HG03460 (cell line): ENCODE measurements at regions not wholly inside any gene's neighbourhood (a gene's known extent, or its start where the extent isn't known, plus 50 kb on each side); places are given as distances from the start of the nearest gene placed in this dataset.

Experiments used
- ATAC-seq: cut with Tn5 transposase; IDR thresholded peaks from one replicate; pipeline ENCODE4 v1.9.1; 2021; ENCODE audit not compliant: unreplicated experiment

GRCh38 chr2:62447411-62447810 is 58.6 kb downstream of the TMEM17 start:
- ATAC-seq: no peak

DNA sequence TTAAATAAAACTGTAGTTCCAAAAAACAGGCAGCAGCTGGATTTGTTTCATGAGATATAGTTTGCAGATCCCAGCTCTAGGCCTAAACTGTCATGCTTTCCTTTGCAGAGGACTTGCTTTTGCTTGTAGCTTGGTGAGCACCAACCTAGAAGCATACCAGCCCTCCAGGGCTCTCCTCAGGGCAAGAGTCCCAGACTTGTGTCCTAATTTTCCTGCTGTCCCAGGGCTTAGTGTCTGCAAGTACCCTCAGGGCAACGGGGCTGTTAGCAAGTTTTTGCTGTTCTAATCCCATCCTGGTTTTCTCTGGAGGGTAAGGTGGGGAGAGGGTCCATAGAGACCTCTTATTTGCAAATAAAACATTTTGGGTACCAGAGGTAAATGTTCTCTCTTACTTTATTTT is 59.5 kb downstream of the TMEM17 start:
- no peak for ATAC-seq

GRCh38 chr2:62443886-62444285 is 62.1 kb downstream of the TMEM17 start:
- ATAC-seq: no peak

DNA sequence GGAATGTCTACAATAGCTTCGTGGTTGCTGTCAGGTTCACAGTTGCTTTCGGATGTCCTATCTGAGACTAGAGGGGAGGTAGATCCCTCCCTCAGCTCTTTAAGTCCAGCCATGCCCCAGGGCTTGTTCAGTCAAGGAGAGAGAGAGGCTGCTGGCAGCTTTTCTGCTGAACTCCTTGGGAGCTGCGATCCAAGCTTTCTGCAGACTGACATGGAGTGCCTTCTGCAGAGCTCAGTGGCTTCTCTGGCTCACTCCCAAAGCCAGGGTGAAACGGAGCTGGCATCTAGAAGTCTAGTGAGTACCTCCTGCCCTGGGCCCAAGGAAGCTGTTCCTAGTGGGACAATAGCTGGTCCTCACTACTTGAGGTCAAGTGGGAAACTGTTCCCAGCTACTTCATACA is 62.5 kb downstream of the TMEM17 start:
- no peak for ATAC-seq

DNA sequence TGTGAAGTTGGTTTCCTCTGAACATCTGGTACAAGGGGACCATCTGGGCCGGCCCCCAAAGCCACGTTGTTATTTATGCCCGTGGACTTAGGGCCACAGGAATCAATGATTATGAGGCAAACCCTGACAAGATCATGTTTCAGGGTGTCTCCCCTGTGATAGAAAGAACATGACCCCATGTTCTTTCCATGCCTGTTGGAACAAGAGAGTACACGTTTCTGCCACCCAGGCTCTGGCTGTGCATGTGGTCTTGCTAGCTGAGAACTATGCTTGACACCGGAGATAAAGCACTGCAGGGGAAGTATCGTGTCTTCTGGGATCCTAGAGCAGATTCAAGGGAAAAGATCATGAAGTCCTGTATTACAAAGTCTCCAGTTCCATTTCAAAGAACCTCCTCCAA is 64.2 kb downstream of the TMEM17 start:
- no peak for ATAC-seq

GRCh38 chr2:62441421-62441820 is 64.6 kb downstream of the TMEM17 start:
- no peak for ATAC-seq

DNA sequence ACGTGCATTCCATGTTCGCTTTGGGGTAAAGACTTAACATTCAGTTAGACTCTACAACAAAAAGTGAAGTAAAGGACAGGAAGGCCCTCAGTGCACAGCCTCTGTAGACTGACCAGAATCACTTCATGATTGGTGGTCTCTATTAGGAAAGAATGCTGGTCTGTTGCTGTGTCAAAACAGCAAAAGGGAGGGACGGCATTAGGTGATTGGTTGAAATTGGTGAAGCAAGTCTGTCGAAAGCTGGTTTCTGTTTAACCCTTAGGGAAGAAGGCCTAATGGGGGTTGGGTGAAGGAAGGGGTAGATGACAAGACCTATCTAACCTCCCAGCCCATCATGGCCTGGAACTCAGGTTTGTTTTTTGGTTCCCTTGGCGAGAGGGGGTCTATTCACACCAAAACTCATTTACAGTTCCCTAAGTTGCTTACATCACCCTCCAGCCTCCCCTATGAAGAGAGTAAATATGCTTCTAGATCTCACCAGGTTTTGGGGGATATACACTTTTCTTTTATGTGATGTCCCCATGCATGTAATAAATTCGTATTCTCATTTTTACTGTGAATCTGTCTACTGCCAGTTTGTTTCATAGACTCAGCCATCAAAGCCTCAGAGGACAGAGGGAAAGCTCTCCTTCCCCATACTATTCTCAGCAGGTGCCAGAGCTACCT is 65.6 kb downstream of the TMEM17 start:
- ATAC-seq: no peak

DNA sequence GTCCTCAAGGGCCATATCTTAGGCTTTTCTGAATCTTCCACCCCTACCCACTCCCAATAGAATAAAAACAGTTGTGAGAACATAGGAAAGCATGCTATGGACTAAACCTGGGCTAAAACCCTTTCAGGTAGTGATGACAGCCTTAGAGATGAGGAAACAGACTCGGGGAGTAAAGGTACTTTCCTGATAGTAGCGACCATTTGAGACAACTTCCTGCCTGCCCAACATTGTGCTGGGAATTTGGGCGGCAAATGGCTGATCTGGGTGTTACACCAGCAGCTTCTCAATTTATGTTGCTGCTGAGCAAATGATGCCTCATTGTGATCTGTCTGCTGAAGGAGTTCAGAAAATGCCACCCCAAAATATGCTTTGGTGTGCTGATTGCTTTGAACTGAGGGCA is 66.6 kb downstream of the TMEM17 start:
- no peak for ATAC-seq

GRCh38 chr2:62437785-62438184 is 68.2 kb downstream of the TMEM17 start:
- no peak for ATAC-seq

DNA sequence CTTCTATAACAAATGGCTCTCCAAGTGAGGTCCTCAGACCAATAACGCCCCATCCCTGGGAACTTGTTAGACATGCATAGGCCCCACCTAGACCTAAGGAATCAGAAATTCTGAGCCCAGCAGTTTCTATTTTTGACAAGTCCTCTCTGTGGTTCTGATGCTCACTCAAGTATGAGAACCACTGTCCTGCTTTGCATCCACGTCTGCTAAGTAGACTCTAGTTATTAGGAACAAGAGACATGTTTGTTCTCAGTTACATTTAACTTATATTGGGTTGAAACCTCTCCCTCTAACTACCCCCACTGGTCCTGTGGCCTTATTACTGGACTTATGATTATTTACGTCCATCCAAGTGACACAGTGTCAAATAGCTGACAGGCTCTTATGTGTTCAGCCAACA is 70.3 kb downstream of the TMEM17 start:
- peak; percentile 72 for ATAC-seq

DNA sequence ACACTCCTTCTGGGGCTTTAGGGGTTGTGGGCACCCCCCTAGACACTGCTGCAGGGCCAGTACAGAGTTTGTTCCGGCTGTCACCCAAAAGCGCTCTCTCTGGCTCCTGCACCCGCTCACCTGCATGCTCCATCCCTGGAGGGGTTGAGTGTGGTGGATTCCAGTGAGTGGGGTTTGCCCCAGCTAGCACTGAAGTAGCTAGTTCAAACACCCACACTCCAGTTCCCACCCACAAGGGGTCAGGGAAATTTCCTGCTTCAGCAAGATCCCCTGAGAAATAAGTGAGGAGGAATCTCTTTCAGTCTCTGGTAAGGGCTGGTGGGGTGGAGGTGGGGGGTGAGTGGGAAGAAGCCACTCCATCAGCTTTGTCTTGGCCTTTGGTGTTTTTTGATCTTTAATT is 73.6 kb downstream of the TMEM17 start:
- ATAC-seq: no peak

GRCh38 chr2:62431512-62431911 is 74.5 kb downstream of the TMEM17 start:
- ATAC-seq: no peak

GRCh38 chr2:62430146-62430545 is 75.8 kb downstream of the TMEM17 start:
- ATAC-seq: no peak

DNA sequence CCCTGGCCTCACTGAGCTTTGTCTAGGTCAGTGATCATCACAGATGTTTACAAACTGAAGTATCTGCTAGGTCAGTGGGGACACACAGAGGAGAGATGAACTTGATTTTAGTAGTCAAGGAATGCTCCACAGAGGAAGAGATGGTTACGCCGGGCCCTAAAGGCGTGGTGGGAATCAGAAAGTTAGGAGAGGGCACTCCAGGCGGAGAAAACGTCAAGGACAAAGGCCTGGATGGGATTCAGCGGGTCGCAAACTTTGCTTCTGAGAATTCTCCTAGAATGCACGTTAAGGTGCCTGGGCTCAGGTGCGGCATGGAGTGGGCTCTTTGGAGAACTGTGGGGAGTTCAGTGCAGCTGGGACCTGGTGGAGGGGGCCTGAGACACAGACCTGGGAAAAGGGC is 78.8 kb downstream of the TMEM17 start:
- ATAC-seq: no peak

DNA sequence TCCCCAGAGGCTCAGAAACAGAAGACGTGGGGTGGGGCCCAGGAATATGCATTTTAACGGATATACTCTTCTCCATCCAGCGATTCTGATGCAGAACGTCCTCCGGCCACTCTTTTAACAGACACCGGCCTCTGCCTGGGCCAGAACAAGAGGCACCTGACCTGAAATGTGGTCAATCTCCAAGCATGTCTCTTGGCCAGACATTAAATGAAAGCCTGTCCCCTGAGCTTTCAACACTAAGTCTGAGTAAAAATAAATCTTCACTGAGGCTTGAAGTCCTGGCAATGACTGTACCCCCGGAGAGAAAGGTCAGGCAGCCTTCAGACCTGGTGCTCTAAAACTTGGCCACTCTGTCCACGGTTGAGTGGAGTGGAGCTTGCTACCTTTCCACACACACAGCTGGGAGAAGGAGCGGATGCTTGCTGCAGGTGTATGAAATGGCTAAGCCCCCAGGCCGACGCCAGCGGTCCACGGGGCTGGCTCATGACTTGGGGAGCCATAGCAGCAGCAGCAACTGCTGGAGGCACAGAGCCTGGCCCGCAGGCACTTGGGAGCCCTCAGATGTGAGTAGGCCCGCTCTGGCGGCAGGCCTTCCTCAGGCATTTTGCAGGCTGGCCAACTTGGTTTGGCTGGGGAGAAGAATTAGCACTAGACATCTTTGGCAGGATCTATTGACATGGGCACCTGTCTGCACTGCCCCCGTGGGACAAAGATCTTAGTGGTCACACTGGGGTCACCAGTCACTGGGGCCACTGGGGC is 79.7 kb downstream of the TMEM17 start:
- no peak for ATAC-seq

- ATAC-seq: no peak
These were observed 80.3 kb downstream of the TMEM17 start for GRCh38 chr2:62425684-62426083.

DNA sequence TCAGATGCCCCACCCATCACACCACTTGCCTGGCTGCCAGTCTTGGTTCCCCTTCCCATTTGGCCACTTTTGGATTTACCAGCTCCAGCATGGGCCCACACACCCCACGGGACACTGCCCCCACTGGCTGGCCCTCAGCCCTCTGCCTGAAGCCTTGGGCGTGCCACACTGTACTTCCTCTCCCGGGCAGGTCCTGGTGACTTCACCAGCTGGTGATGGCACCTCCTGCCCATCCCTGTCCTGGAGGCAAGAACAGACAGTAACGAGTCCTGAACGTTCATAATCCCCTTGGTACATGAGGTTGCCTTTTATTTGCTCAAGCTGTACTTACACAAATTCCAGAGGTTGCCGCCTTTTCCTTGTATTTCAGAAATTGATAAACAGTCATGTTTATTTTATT is 81.1 kb downstream of the TMEM17 start:
- no peak for ATAC-seq

DNA sequence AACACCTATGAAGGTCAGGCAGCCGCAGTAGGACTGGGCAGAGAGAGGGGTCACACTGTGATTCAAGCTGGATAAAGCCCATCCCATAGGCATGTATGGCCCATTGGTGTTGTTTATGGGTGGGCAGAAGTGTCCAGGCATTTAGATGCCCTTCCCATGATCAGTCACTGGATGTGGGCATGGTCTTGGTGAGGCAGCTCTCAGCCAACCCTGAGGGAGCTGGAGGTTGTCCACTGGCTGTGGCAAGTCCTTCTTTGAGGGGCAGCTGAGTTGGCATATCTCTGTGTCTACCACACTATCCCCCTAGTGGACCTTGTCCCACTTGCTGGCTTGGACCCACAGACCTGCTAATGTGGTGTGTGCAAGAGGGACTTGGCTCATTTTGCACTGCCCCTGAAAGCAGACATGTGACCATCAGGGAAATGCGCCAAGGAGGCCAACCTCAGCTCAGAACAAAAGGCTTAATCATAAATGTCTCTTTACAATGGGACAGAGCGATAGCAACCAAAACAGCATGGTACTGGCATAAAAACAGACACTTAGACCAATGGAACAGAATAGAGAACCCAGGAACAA is 82.0 kb downstream of the TMEM17 start:
- no peak for ATAC-seq

DNA sequence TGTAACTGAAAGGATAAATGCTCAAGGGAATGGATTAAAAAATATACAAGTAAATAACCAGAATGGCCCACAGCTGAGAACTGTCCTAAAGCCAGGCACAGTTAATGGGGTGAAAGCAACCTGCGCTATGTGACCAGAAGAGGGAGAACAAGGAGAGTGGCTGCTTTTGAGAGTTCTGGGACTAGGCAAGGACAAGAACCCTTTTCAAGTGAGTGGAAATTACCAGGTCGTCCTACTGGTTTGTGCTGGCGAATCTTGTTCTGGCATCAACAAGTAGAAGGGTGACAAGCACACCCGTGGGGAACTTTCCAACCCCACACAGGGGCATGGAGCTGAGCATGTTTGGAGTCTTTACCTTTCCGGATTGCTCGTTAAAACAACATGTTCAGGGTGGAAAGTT is 82.8 kb downstream of the TMEM17 start:
- ATAC-seq: no peak

DNA sequence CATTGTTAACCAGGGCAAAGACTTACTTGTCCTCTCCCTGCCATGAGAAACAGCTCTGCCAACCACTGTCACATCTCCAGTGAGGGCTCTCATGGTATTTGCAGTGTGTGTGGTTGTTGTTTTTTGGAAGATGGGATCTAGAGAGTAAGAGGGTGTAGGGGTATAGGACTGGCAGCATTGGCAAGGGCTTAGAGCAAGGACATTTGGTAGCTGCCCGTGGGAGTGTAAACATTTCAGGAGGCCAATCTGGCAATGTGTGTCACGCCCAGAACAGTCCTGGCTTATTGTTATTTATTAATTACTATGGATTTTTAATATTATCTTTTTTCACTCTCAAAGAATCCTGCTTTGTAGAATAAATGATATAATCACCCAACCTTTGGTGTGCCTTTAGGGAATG is 90.5 kb downstream of the TMEM17 start:
- ATAC-seq: no peak

- peak; percentile 81 for ATAC-seq
These were observed 91.0 kb downstream of the TMEM17 start for GRCh38 chr2:62415019-62415431.

- ATAC-seq: no peak
These were observed 92.8 kb downstream of the TMEM17 start for GRCh38 chr2:62413116-62413663.
